Liver (tissue), 3 donors: ENCODE measurements at regions not wholly inside any gene's neighbourhood (a gene's known extent, or its start where the extent isn't known, plus 50 kb on each side); places are given as distances from the start of the nearest gene placed in this dataset.

Experiments
- CTCF ChIP-seq: fragments of 150-350 bp; IDR thresholded peaks from 2 replicates; pipeline ENCODE4 v1.5.1; 2017; ENCODE audit warnings: improper control_type of control experiment, low read depth, low read length; ENCODE audit not compliant: missing input control
- EGR1 ChIP-seq, 2 donors: IDR thresholded peaks; 2 replicates each; pipeline ENCODE4 v1.6.1; 2016 to 2018; ENCODE audit warnings: antibody characterized with exemption in 2 of 2, low read depth in 2 of 2
- FOXA1 ChIP-seq: IDR thresholded peaks from 2 replicates; pipeline ENCODE4 v1.6.1; 2016; ENCODE audit warnings: antibody characterized with exemption
- GABPA ChIP-seq, 2 donors: IDR thresholded peaks in 1 of 2; conservative IDR thresholded peaks in 1 of 2; 2 replicates each; pipeline ENCODE4 v1.6.1; 2016; ENCODE audit warnings: antibody characterized with exemption in 2 of 2, mild to moderate bottlenecking in 1 of 2, moderate library complexity in 1 of 2
- JUND ChIP-seq, 2 donors: IDR thresholded peaks; 2 replicates each; pipeline ENCODE4 v1.6.1; 2016; ENCODE audit warnings: antibody characterized with exemption in 2 of 2
- MAX ChIP-seq: IDR thresholded peaks from 2 replicates; pipeline ENCODE4 v1.6.1; 2016; ENCODE audit warnings: antibody characterized with exemption
- NR2F2 ChIP-seq: IDR thresholded peaks from 2 replicates; pipeline ENCODE4 v1.6.1; 2016; ENCODE audit warnings: antibody characterized with exemption
- RAD21 ChIP-seq, 2 donors: IDR thresholded peaks; 2 replicates each; pipeline ENCODE4 v1.6.1; 2016; ENCODE audit warnings: antibody characterized with exemption in 2 of 2, mild to moderate bottlenecking in 2 of 2
- REST ChIP-seq: IDR thresholded peaks from 2 replicates; pipeline ENCODE4 v1.6.1; 2016; ENCODE audit warnings: antibody characterized with exemption, mild to moderate bottlenecking
- SP1 ChIP-seq: IDR thresholded peaks from 2 replicates; pipeline ENCODE4 v1.6.1; 2018; ENCODE audit warnings: antibody characterized with exemption, mild to moderate bottlenecking
- TAF1 ChIP-seq: conservative IDR thresholded peaks from 2 replicates; pipeline ENCODE4 v1.6.1; 2016; ENCODE audit warnings: antibody characterized with exemption, mild to moderate bottlenecking
- YY1 ChIP-seq: IDR thresholded peaks from 2 replicates; pipeline ENCODE4 v1.6.1; 2016; ENCODE audit warnings: antibody characterized with exemption, mild to moderate bottlenecking
- TF ChIP-seq, protein P1 (sequence below): IDR thresholded peaks from 2 replicates; pipeline ENCODE4 v1.6.1; 2016; ENCODE audit warnings: antibody characterized with exemption
- TF ChIP-seq, protein P2 (sequence below): IDR thresholded peaks from 2 replicates; pipeline ENCODE4 v1.6.1; 2016; ENCODE audit warnings: antibody characterized with exemption
- donor health status: healthy.
- donor health status: healthy.

DNA sequence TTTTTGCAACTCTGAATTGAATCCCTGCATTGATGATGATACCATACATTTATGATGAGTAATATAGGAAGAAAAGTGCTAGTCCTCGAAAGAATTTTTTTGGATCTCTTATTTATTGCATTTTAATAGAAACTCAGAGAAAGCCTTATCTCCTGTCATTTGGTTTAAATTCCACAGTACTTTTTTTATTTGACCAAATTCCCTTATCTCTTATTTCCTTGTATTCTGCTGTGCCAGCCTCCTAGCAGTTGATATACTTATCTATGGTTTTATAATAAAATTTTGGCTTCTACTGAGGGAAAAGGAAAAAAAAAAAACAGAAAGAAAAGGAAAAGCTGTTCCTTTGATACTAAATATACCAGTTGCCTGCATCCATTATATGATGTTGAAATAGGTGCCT lies 535.1 kb upstream of the NR2F2 start:
- TF ChIP-seq CTCF: no peak
- TF ChIP-seq REST: no peak
- no peak for TF ChIP-seq FOXA1
- TF ChIP-seq JUND (IDR thresholded peaks at IDR 0.05): no peak
- no peak for TF ChIP-seq TAF1
- TF ChIP-seq, protein P1, sequence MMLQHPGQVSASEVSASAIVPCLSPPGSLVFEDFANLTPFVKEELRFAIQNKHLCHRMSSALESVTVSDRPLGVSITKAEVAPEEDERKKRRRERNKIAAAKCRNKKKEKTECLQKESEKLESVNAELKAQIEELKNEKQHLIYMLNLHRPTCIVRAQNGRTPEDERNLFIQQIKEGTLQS: no peak
- TF ChIP-seq, protein P2, sequence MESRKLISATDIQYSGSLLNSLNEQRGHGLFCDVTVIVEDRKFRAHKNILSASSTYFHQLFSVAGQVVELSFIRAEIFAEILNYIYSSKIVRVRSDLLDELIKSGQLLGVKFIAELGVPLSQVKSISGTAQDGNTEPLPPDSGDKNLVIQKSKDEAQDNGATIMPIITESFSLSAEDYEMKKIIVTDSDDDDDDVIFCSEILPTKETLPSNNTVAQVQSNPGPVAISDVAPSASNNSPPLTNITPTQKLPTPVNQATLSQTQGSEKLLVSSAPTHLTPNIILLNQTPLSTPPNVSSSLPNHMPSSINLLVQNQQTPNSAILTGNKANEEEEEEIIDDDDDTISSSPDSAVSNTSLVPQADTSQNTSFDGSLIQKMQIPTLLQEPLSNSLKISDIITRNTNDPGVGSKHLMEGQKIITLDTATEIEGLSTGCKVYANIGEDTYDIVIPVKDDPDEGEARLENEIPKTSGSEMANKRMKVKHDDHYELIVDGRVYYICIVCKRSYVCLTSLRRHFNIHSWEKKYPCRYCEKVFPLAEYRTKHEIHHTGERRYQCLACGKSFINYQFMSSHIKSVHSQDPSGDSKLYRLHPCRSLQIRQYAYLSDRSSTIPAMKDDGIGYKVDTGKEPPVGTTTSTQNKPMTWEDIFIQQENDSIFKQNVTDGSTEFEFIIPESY: no peak
- TF ChIP-seq GABPA (IDR thresholded peaks at IDR 0.05 in 1 of 2, conservative IDR thresholded peaks at IDR 0.05 in 1 of 2): no peak
- no peak for TF ChIP-seq RAD21 (IDR thresholded peaks at IDR 0.05)
- no peak for TF ChIP-seq NR2F2
- TF ChIP-seq EGR1 (IDR thresholded peaks at IDR 0.05; ENCODE audit: low read depth in 2 of 2): no peak
- TF ChIP-seq SP1: no peak
- no peak for TF ChIP-seq MAX
- no peak for TF ChIP-seq YY1
